HepG2 (cell line): ENCODE measurements at regions not wholly inside any gene's neighbourhood (a gene's known extent, or its start where the extent isn't known, plus 50 kb on each side); places are given as distances from the start of the nearest gene placed in this dataset.

Experiments
- ATAC-seq: fragments of 200-7000 bp; cut with Tn5 transposase; 3 replicates; pipeline ENCODE4 v1.9.1; 2020; ENCODE audit warnings: mild to moderate bottlenecking, moderate library complexity
- BruUV-seq: library from RNA; stranded (reverse); fragments of 400-500 nt; replicated peaks from 2 replicates; lab custom pipeline; 2021; lab: Mats Ljungman, UMichigan
- CTCF ChIA-PET: fragments of 300-600 bp; formaldehyde crosslinking; extraction: SDS; loops from one replicate; lab custom pipeline; 2021; ENCODE audit warnings: low total read pairs, inconsistent platforms, low intra/inter-chr PET ratio; lab: Yijun Ruan, JAX
- POLR2A ChIA-PET: fragments of 350-600 bp; sonication (Branson Sonifier 250); formaldehyde crosslinking; loops from one replicate; lab custom pipeline; 2020; ENCODE audit warnings: antibody characterized with exemption, inconsistent platforms; lab: Yijun Ruan, JAX
- DNase-seq: peaks from one replicate; pipeline ENCODE4 v3.0.0-alpha.2; 2015; ENCODE audit warnings: low spot score
- FAIRE-seq: peaks from 3 replicates; lab custom pipeline; 2011; peaks lifted over from hg19 to GRCh38; lab: Jason Lieb, UNC
- H2AFZ ChIP-seq: one replicate; pipeline ENCODE4 v1.6.1; 2011; ENCODE audit warnings: low read length, inconsistent platforms
- H3K27ac ChIP-seq: fragments of 300-600 bp; 3 replicates; pipeline ENCODE4 v1.8.0; 2011; ENCODE audit warnings: mixed run types, mild to moderate bottlenecking, mixed read lengths, low read length, inconsistent platforms; ENCODE audit not compliant: insufficient read depth; ENCODE audit errors: extremely low read length
- H3K27me3 ChIP-seq, 2 experiments: fragments of 200-600 bp in 1 of 2; 2 replicates in 1 of 2; 3 replicates in 1 of 2; pipeline versions ENCODE4 v1.6.0 to v1.8.0; 2011; ENCODE audit warnings: low read length in 2 of 2, mild to moderate bottlenecking in 2 of 2, moderate library complexity in 2 of 2, inconsistent platforms in 1 of 2; ENCODE audit not compliant: insufficient read depth in 2 of 2, control insufficient read depth in 1 of 2
- H3K36me3 ChIP-seq, 2 experiments: fragments of 200-600 bp in 1 of 2; replicated peaks in 1 of 2; 2 replicates in 1 of 2; 3 replicates in 1 of 2; pipeline versions ENCODE4 v1.5.1 to v1.8.0; 2011; ENCODE audit warnings: low read length in 2 of 2, inconsistent platforms in 1 of 2; ENCODE audit not compliant: insufficient read depth in 2 of 2, control insufficient read depth in 1 of 2
- H3K4me1 ChIP-seq: 2 replicates; pipeline ENCODE4 v1.5.1; 2012; ENCODE audit warnings: low read length, inconsistent platforms; ENCODE audit not compliant: insufficient read depth
- H3K4me2 ChIP-seq: 2 replicates; pipeline ENCODE4 v1.6.0; 2011; ENCODE audit warnings: low read depth, low read length, inconsistent platforms
- H3K4me3 ChIP-seq, 3 experiments: fragments of 200-600 bp in 1 of 3; sonication (generic), shearing (Covaris generic) in 1 of 3; replicated peaks in 1 of 3; 2 replicates each; pipeline ENCODE4 v1.5.1; 2011 to 2016; ENCODE audit warnings: low read length in 3 of 3, inconsistent platforms in 2 of 3, low read depth in 2 of 3, mild to moderate bottlenecking in 2 of 3, control low read depth in 1 of 3, mixed read lengths in 1 of 3; ENCODE audit not compliant: insufficient read depth in 1 of 3
- H3K79me2 ChIP-seq: one replicate; pipeline ENCODE4 v1.6.1; 2011; ENCODE audit warnings: low read length, inconsistent platforms; ENCODE audit not compliant: insufficient read depth
- H3K9ac ChIP-seq: 2 replicates; pipeline ENCODE4 v1.6.0; 2011; ENCODE audit warnings: mild to moderate bottlenecking, low read depth, low read length, inconsistent platforms; ENCODE audit not compliant: insufficient read depth
- H3K9me3 ChIP-seq: 2 replicates; pipeline ENCODE4 v1.5.1; 2012; ENCODE audit warnings: mild to moderate bottlenecking, low read length
- H4K20me1 ChIP-seq: 2 replicates; pipeline ENCODE4 v1.6.0; 2011; ENCODE audit warnings: inconsistent platforms, mild to moderate bottlenecking, low read length, moderate library complexity; ENCODE audit not compliant: insufficient read depth
- IRX3 ChIP-seq: sonication (generic); formaldehyde crosslinking; IDR thresholded peaks from 2 replicates; pipeline ENCODE4 v1.8.1; 2023; ENCODE audit warnings: mild to moderate bottlenecking, low read depth, missing genetic modification reagents, borderline replicate concordance
- MAFG ChIP-seq: sonication (generic); formaldehyde crosslinking; IDR thresholded peaks from 2 replicates; pipeline ENCODE4 v1.5.1; 2020; ENCODE audit warnings: mild to moderate bottlenecking, missing genetic modification reagents
- RAD21 ChIP-seq: fragments of 450-650 bp; formaldehyde crosslinking; IDR thresholded peaks from 2 replicates; pipeline ENCODE4 v1.5.0; 2020; ENCODE audit warnings: mild to moderate bottlenecking
- SIN3A ChIP-seq: IDR thresholded peaks from 2 replicates; pipeline ENCODE4 v1.6.1; 2011; ENCODE audit warnings: low read depth, mild to moderate bottlenecking, control low read depth, low read length, borderline replicate concordance
- SNAPC2 ChIP-seq: sonication (generic); formaldehyde crosslinking; IDR thresholded peaks from 2 replicates; pipeline ENCODE4 v1.8.1; 2022; ENCODE audit warnings: mild to moderate bottlenecking, missing genetic modification reagents
- SRSF9 ChIP-seq: fragments of 200-400 bp; formaldehyde crosslinking; IDR thresholded peaks from 2 replicates; pipeline ENCODE4 v1.6.1; 2018; ENCODE audit warnings: borderline replicate concordance, mild to moderate bottlenecking, low read depth, low read length; ENCODE audit not compliant: insufficient read depth, poor library complexity, severe bottlenecking
- WIZ ChIP-seq: sonication (generic); formaldehyde crosslinking; IDR thresholded peaks from 2 replicates; pipeline ENCODE4 v1.5.1; 2020; ENCODE audit warnings: mild to moderate bottlenecking, missing genetic modification reagents
- YY1 ChIP-seq: IDR thresholded peaks from 2 replicates; pipeline ENCODE4 v1.6.1; 2011; ENCODE audit warnings: low read length, low read depth, moderate library complexity, mild to moderate bottlenecking; ENCODE audit not compliant: insufficient read depth, insufficient replicate concordance
- ZNF143 ChIP-seq: sonication (generic); formaldehyde crosslinking; IDR thresholded peaks from 2 replicates; pipeline ENCODE4 v1.4.0; 2020; ENCODE audit warnings: missing genetic modification reagents
- ZNF207 ChIP-seq: fragments of 450-650 bp; IDR thresholded peaks from 2 replicates; pipeline ENCODE4 v1.6.1; 2016; ENCODE audit warnings: antibody characterized with exemption, borderline replicate concordance
- ZNF354B ChIP-seq: sonication (generic); formaldehyde crosslinking; IDR thresholded peaks from 2 replicates; pipeline ENCODE4 v1.8.0; 2022; ENCODE audit warnings: mild to moderate bottlenecking, missing genetic modification reagents
- ZNF563 ChIP-seq: sonication (generic); formaldehyde crosslinking; IDR thresholded peaks from 2 replicates; pipeline ENCODE4 v1.8.0; 2022; ENCODE audit warnings: mild to moderate bottlenecking, moderate library complexity, missing genetic modification reagents
- ZNF572 ChIP-seq: sonication (generic); formaldehyde crosslinking; IDR thresholded peaks from 2 replicates; pipeline ENCODE4 v1.5.1; 2020; ENCODE audit warnings: mild to moderate bottlenecking, missing genetic modification reagents
- ZNF7 ChIP-seq: IDR thresholded peaks from 2 replicates; pipeline ENCODE4 v1.6.1; 2016; ENCODE audit warnings: missing biosample characterization, missing genetic modification reagents
- ZNF816 ChIP-seq: sonication (generic); formaldehyde crosslinking; IDR thresholded peaks from 2 replicates; pipeline ENCODE4 v1.8.0; 2022; ENCODE audit warnings: missing genetic modification reagents, mild to moderate bottlenecking, borderline replicate concordance
- WGBS: methylation state at CpG from one replicate; pipeline ENCODE4 v1.1.6; 2017; ENCODE audit warnings: low lambda C conversion rate; 5-methylcytosine and 5-hydroxymethylcytosine counted together
- in situ Hi-C: cut with HindIII; loops from 2 replicates; pipeline ENCODE4 v1.10.0; 2017; ENCODE audit warnings: low pct_unique_long_range_greater_than_20kb; ENCODE audit not compliant: extremely low pct_ligation_motif_present
- intact Hi-C: fragments of 100-400 bp; cut with micrococcal nuclease; formaldehyde crosslinking; loops from one replicate; pipeline ENCODE4 v1.10.0; 2022; ENCODE audit not compliant: unreplicated experiment
- TF ChIP-seq, protein P1 (sequence below): sonication (generic); formaldehyde crosslinking; IDR thresholded peaks from 2 replicates; pipeline ENCODE4 v1.9.0; 2021; ENCODE audit warnings: missing genetic modification reagents, mild to moderate bottlenecking, borderline replicate concordance
- TF ChIP-seq, protein P2 (sequence below): IDR thresholded peaks from 2 replicates; pipeline ENCODE4 v1.6.1; 2012; ENCODE audit warnings: inconsistent platforms
- TF ChIP-seq, protein P3 (sequence below): sonication (generic); formaldehyde crosslinking; IDR thresholded peaks from 2 replicates; pipeline ENCODE4 v1.4.0; 2020; ENCODE audit warnings: mild to moderate bottlenecking, missing genetic modification reagents
- TF ChIP-seq, protein P4 (sequence below): sonication (generic); formaldehyde crosslinking; IDR thresholded peaks from 2 replicates; pipeline ENCODE4 v1.5.0; 2020; ENCODE audit warnings: missing genetic modification reagents

DNA sequence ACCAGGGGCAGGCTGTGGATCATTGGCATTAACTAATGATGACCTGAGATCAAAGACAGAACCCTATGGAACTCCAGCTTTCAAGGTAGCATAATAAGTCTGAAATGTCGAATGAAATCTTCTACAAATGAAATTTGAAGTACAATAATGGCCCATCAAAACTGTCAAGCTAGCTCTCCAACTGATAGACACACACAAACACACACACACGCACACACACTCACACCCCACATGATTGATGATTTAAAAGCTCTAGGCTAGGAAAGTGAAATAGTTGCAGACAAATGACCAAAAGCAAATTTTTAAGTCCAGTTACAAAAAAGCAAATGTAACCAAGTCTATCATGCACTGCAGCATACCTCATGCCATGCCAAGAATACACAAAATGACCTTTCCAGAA, 655.7 kb downstream of the C4orf33 start:
- ChIA-PET CTCF (no interaction called here), POLR2A (no interaction called here)
- Histone ChIP-seq H3K79me2 (no peaks in the 10 kb centered on the region), H4K20me1 (no peaks in the 10 kb centered on the region), H3K4me1 (no peaks in the 10 kb centered on the region), H3K36me3 (no peaks in the 10 kb centered on the region), H3K27me3 (no peaks in the 10 kb centered on the region), H2AFZ (no peak overlapping the region), H3K27ac (no peak overlapping the region), H3K4me2 (no peak overlapping the region), H3K4me3 (no peak overlapping the region), H3K9ac (no peak overlapping the region), H3K9me3 (no peaks in the 10 kb centered on the region)
- ATAC-seq (no peak), DNase-seq (no peak), FAIRE-seq (no peak)
- BruUV-seq = no TSS peak
- 23% methylated on average over 2 of the region's 2 CpGs for WGBS
- intact Hi-C loops = no loop called here
- in situ Hi-C loops = no loop called here
- TF ChIP-seq, protein P1, sequence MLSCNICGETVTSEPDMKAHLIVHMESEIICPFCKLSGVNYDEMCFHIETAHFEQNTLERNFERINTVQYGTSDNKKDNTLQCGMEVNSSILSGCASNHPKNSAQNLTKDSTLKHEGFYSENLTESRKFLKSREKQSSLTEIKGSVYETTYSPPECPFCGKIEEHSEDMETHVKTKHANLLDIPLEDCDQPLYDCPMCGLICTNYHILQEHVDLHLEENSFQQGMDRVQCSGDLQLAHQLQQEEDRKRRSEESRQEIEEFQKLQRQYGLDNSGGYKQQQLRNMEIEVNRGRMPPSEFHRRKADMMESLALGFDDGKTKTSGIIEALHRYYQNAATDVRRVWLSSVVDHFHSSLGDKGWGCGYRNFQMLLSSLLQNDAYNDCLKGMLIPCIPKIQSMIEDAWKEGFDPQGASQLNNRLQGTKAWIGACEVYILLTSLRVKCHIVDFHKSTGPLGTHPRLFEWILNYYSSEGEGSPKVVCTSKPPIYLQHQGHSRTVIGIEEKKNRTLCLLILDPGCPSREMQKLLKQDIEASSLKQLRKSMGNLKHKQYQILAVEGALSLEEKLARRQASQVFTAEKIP (CRISPR knock-in tag) = no peak
- no peak for TF ChIP-seq ZNF207
- no peak for TF ChIP-seq IRX3 (CRISPR knock-in tag)
- TF ChIP-seq MAFG (CRISPR knock-in tag) = no peak
- TF ChIP-seq YY1 = no peak
- no peak for TF ChIP-seq ZNF354B
- TF ChIP-seq, protein P2, sequence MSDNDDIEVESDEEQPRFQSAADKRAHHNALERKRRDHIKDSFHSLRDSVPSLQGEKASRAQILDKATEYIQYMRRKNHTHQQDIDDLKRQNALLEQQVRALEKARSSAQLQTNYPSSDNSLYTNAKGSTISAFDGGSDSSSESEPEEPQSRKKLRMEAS = no peak
- no peak for TF ChIP-seq ZNF143
- TF ChIP-seq ZNF572 (CRISPR knock-in tag) = no peak
- TF ChIP-seq ZNF7 (CRISPR knock-in tag) = no peak
- no peak for TF ChIP-seq ZNF563
- TF ChIP-seq, protein P3, sequence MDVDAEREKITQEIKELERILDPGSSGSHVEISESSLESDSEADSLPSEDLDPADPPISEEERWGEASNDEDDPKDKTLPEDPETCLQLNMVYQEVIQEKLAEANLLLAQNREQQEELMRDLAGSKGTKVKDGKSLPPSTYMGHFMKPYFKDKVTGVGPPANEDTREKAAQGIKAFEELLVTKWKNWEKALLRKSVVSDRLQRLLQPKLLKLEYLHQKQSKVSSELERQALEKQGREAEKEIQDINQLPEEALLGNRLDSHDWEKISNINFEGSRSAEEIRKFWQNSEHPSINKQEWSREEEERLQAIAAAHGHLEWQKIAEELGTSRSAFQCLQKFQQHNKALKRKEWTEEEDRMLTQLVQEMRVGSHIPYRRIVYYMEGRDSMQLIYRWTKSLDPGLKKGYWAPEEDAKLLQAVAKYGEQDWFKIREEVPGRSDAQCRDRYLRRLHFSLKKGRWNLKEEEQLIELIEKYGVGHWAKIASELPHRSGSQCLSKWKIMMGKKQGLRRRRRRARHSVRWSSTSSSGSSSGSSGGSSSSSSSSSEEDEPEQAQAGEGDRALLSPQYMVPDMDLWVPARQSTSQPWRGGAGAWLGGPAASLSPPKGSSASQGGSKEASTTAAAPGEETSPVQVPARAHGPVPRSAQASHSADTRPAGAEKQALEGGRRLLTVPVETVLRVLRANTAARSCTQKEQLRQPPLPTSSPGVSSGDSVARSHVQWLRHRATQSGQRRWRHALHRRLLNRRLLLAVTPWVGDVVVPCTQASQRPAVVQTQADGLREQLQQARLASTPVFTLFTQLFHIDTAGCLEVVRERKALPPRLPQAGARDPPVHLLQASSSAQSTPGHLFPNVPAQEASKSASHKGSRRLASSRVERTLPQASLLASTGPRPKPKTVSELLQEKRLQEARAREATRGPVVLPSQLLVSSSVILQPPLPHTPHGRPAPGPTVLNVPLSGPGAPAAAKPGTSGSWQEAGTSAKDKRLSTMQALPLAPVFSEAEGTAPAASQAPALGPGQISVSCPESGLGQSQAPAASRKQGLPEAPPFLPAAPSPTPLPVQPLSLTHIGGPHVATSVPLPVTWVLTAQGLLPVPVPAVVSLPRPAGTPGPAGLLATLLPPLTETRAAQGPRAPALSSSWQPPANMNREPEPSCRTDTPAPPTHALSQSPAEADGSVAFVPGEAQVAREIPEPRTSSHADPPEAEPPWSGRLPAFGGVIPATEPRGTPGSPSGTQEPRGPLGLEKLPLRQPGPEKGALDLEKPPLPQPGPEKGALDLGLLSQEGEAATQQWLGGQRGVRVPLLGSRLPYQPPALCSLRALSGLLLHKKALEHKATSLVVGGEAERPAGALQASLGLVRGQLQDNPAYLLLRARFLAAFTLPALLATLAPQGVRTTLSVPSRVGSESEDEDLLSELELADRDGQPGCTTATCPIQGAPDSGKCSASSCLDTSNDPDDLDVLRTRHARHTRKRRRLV (CRISPR knock-in tag) = no peak
- TF ChIP-seq RAD21 = no peak
- TF ChIP-seq ZNF816 (CRISPR knock-in tag) = no peak
- TF ChIP-seq WIZ = no peak
- TF ChIP-seq SNAPC2 (CRISPR knock-in tag) = no peak
- TF ChIP-seq SRSF9 = no peak
- TF ChIP-seq, protein P4, sequence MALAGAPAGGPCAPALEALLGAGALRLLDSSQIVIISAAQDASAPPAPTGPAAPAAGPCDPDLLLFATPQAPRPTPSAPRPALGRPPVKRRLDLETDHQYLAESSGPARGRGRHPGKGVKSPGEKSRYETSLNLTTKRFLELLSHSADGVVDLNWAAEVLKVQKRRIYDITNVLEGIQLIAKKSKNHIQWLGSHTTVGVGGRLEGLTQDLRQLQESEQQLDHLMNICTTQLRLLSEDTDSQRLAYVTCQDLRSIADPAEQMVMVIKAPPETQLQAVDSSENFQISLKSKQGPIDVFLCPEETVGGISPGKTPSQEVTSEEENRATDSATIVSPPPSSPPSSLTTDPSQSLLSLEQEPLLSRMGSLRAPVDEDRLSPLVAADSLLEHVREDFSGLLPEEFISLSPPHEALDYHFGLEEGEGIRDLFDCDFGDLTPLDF (CRISPR knock-in tag) = no peak
- no peak for TF ChIP-seq SIN3A
